DND-41 (cell line): ENCODE measurements at regions not wholly inside any gene's neighbourhood (a gene's known extent, or its start where the extent isn't known, plus 50 kb on each side); places are given as distances from the start of the nearest gene placed in this dataset.

Experiments
- CTCF ChIP-seq: IDR thresholded peaks from 2 replicates; pipeline ENCODE4 v1.5.1; 2012; ENCODE audit warnings: borderline replicate concordance, low read length, moderate library complexity, mild to moderate bottlenecking; ENCODE audit not compliant: poor library complexity, severe bottlenecking; ENCODE audit errors: extremely low read depth
- EZH2 ChIP-seq: IDR thresholded peaks from 3 replicates; pipeline ENCODE4 v1.6.1; 2012; ENCODE audit warnings: borderline replicate concordance, low read depth, mild to moderate bottlenecking, moderate library complexity, low read length, inconsistent platforms; ENCODE audit not compliant: severe bottlenecking

GRCh38 chr13:39965309-39965708 lies 309.8 kb downstream of the COG6 start:
- TF ChIP-seq CTCF (no peak), EZH2 (no peak)
